ENCODE measurements at regions not wholly inside any gene's neighbourhood (a gene's known extent, or its start where the extent isn't known, plus 50 kb on each side); places are given as distances from the start of the nearest gene placed in this dataset.
"Not testable (repeated sequence)": the region's sequence is repeated elsewhere in the genome, so short reads cannot be mapped to it uniquely, and the experiment has no call there.

DNA sequence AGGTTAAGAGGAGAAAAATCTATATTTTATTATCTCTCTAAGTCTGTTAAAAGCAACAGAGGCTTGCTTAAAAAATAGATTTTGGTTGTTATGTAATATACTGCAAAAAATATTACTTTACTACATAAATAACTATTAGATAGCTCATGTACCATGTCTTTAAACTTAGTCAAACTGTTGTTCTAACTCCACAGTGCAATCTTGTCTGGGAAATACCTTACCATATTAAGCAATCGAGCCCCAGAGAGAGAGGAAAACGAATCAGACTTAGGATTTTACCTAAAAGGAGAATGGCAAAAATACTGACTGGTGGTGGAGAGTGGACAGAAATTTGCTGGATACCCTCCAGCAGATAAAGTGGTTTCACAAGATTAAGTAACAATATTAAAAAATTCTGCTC is 647.0 kb downstream of the CDY1 start:
- BruUV-seq (replicated peaks); POLR2A ChIA-PET; H3K4me2 ChIP-seq (ENCODE audit: insufficient read depth, low read length); intact Hi-C loops (cut with micrococcal nuclease); H2AFZ ChIP-seq (ENCODE audit: low read depth, low read length); H4K20me1 ChIP-seq (replicated peaks; ENCODE audit: control insufficient read depth, insufficient read depth, low read length); H3K27me3 ChIP-seq (ENCODE audit: control insufficient read depth in 2 of 2, insufficient read depth in 2 of 2, low read length in 2 of 2); H3K9ac ChIP-seq (ENCODE audit: insufficient read depth in 1 of 2, low read depth in 2 of 2, low read length in 2 of 2); FAIRE-seq; ATAC-seq; H3K27ac ChIP-seq (ENCODE audit: extremely low read depth, low read depth, low read length); DNase-seq (ENCODE audit: extremely low read depth in 1 of 4, low spot score in 3 of 4); in situ Hi-C loops (cut with MboI); H3K9me3 ChIP-seq (replicated peaks; ENCODE audit: control insufficient read depth, insufficient read depth, low read depth, low read length); CTCF ChIA-PET (ENCODE audit: low intra/inter-chr PET ratio); H3K9me1 ChIP-seq (ENCODE audit: control insufficient read depth, insufficient read depth, low read length); H3K4me3 ChIP-seq; H3K79me2 ChIP-seq (ENCODE audit: control insufficient read depth, insufficient read depth, low read length); H3K4me1 ChIP-seq (replicated peaks in 1 of 2; ENCODE audit: control insufficient read depth in 2 of 2, insufficient read depth in 2 of 2, low read length in 2 of 2); H3K36me3 ChIP-seq (ENCODE audit: control insufficient read depth, insufficient read depth, low read length): not testable (repeated sequence)
- WGBS (ENCODE audit: insufficient coverage, low coverage, missing lambda C conversion rate): no CpG with 5 or more reads among the region's 2 CpGs

DNA sequence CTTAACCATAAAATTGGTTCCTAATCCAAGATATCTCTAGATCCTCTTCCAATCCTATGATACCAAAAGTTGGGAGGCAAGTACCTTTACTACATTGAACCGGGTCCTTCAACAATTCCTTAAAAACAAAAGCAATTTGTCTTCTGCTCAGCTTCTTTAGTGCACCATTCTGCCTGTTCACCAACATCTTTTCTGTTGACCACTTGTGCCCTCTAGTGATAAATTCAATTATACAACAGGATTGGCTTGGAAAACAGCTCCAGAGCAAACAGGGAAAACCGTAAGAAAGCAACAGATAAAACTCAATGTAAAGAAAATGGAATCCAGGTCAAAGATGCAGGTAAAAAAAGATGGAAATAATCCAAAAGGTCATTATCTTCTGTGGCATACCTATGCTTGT is 651.2 kb downstream of the CDY1 start:
- H3K4me2 ChIP-seq (ENCODE audit: insufficient read depth, low read length); H3K36me3 ChIP-seq (ENCODE audit: control insufficient read depth, insufficient read depth, low read length); H3K9ac ChIP-seq (ENCODE audit: insufficient read depth in 1 of 2, low read depth in 2 of 2, low read length in 2 of 2); H3K27ac ChIP-seq (ENCODE audit: extremely low read depth, low read depth, low read length); in situ Hi-C loops (cut with MboI); ATAC-seq; POLR2A ChIA-PET; H3K4me1 ChIP-seq (replicated peaks in 1 of 2; ENCODE audit: control insufficient read depth in 2 of 2, insufficient read depth in 2 of 2, low read length in 2 of 2); H3K9me1 ChIP-seq (ENCODE audit: control insufficient read depth, insufficient read depth, low read length); H2AFZ ChIP-seq (ENCODE audit: low read depth, low read length); intact Hi-C loops (cut with micrococcal nuclease); BruUV-seq (replicated peaks); FAIRE-seq; CTCF ChIA-PET (ENCODE audit: low intra/inter-chr PET ratio); H3K27me3 ChIP-seq (ENCODE audit: control insufficient read depth in 2 of 2, insufficient read depth in 2 of 2, low read length in 2 of 2); H3K4me3 ChIP-seq; H4K20me1 ChIP-seq (replicated peaks; ENCODE audit: control insufficient read depth, insufficient read depth, low read length); H3K9me3 ChIP-seq (replicated peaks; ENCODE audit: control insufficient read depth, insufficient read depth, low read depth, low read length); DNase-seq (ENCODE audit: extremely low read depth in 1 of 4, low spot score in 3 of 4); H3K79me2 ChIP-seq (ENCODE audit: control insufficient read depth, insufficient read depth, low read length): not testable (repeated sequence)
- no CpG with 5 or more reads among the region's 2 CpGs for WGBS (ENCODE audit: insufficient coverage, low coverage, missing lambda C conversion rate)

DNA sequence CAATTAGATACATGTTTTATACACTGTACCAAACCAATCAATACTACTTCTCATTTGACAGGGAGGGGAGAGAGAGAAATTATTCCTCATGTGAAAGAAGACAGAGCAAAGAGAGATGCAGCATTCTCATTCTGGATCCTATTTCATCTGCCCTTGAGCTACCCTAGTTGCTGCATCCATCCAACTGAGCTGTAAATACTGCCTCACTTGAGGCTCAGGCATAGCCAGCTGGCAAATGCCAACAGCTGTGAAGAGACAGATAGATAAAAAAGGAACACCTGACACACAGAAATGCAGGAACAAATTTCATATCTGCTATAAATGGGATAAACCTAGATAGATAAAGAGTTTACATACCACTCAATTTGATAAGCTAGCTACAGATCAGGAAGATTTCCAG is 684.1 kb downstream of the CDY1 start:
- H2AFZ ChIP-seq (ENCODE audit: low read depth, low read length); BruUV-seq (replicated peaks); H3K4me3 ChIP-seq; in situ Hi-C loops (cut with MboI); POLR2A ChIA-PET; H3K27me3 ChIP-seq (ENCODE audit: control insufficient read depth in 2 of 2, insufficient read depth in 2 of 2, low read length in 2 of 2); DNase-seq (ENCODE audit: extremely low read depth in 1 of 4, low spot score in 3 of 4); H3K27ac ChIP-seq (ENCODE audit: extremely low read depth, low read depth, low read length); ATAC-seq; H3K9me1 ChIP-seq (ENCODE audit: control insufficient read depth, insufficient read depth, low read length); H3K4me1 ChIP-seq (replicated peaks in 1 of 2; ENCODE audit: control insufficient read depth in 2 of 2, insufficient read depth in 2 of 2, low read length in 2 of 2); H3K36me3 ChIP-seq (ENCODE audit: control insufficient read depth, insufficient read depth, low read length); intact Hi-C loops (cut with micrococcal nuclease); H3K79me2 ChIP-seq (ENCODE audit: control insufficient read depth, insufficient read depth, low read length); H3K9ac ChIP-seq (ENCODE audit: insufficient read depth in 1 of 2, low read depth in 2 of 2, low read length in 2 of 2); H3K4me2 ChIP-seq (ENCODE audit: insufficient read depth, low read length); H3K9me3 ChIP-seq (replicated peaks; ENCODE audit: control insufficient read depth, insufficient read depth, low read depth, low read length); FAIRE-seq; CTCF ChIA-PET (ENCODE audit: low intra/inter-chr PET ratio); H4K20me1 ChIP-seq (replicated peaks; ENCODE audit: control insufficient read depth, insufficient read depth, low read length): not testable (repeated sequence)

DNA sequence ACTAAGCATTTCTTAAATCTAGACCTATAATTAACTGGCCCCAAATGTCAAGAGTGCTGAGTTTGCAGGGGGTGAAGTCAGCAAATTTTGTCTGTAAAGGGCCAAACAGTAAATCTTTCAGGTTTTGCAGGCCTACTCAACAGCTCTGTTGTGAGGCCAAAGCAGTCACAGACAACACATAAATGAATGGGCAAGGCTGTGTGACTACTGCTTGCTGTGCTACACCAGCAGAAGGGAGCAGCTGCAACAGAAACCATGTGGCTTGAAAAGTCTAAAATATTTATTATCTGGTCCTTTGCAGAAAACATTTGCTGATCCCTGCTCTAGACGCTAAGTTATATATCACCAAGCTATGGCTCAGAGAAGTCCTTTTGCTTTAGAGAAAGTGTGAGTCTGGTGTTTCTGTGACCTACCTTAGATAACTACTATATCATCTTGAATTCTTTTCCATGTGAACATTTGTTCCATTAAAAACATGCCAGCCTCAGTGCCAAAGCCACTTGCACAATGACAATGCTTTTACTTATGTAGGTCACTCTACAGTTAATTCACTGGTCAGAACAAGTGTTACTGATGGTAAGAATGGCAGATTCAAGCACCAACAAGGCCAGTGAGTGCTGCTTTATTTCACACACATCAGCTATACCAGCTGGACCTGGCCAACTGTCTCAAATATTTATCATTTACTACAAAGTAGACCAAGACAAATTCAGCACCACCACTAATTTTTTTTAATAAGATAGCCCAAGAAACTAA is 684.9 kb downstream of the CDY1 start:
- H3K4me3 ChIP-seq; H3K9ac ChIP-seq (ENCODE audit: insufficient read depth in 1 of 2, low read depth in 2 of 2, low read length in 2 of 2); in situ Hi-C loops (cut with MboI); H3K9me1 ChIP-seq (ENCODE audit: control insufficient read depth, insufficient read depth, low read length); H3K27me3 ChIP-seq (ENCODE audit: control insufficient read depth in 2 of 2, insufficient read depth in 2 of 2, low read length in 2 of 2); H3K79me2 ChIP-seq (ENCODE audit: control insufficient read depth, insufficient read depth, low read length); H2AFZ ChIP-seq (ENCODE audit: low read depth, low read length); FAIRE-seq; H3K4me2 ChIP-seq (ENCODE audit: insufficient read depth, low read length); H4K20me1 ChIP-seq (replicated peaks; ENCODE audit: control insufficient read depth, insufficient read depth, low read length); H3K9me3 ChIP-seq (replicated peaks; ENCODE audit: control insufficient read depth, insufficient read depth, low read depth, low read length); H3K4me1 ChIP-seq (replicated peaks in 1 of 2; ENCODE audit: control insufficient read depth in 2 of 2, insufficient read depth in 2 of 2, low read length in 2 of 2); ATAC-seq; DNase-seq (ENCODE audit: extremely low read depth in 1 of 4, low spot score in 3 of 4); H3K36me3 ChIP-seq (ENCODE audit: control insufficient read depth, insufficient read depth, low read length); BruUV-seq (replicated peaks); H3K27ac ChIP-seq (ENCODE audit: extremely low read depth, low read depth, low read length); POLR2A ChIA-PET; CTCF ChIA-PET (ENCODE audit: low intra/inter-chr PET ratio); intact Hi-C loops (cut with micrococcal nuclease): not testable (repeated sequence)
- no CpG with 5 or more reads among the region's 1 CpG for WGBS (ENCODE audit: insufficient coverage, low coverage, missing lambda C conversion rate)

Data from K562 (cell line).